ENCODE measurements at regions not wholly inside any gene's neighbourhood (a gene's known extent, or its start where the extent isn't known, plus 50 kb on each side); places are given as distances from the start of the nearest gene placed in this dataset.

- no peak overlapping the region for H3K4me3 ChIP-seq (ENCODE audit: low read depth, low read length)
- H3K27me3 ChIP-seq (replicated peaks; ENCODE audit: control insufficient read depth, insufficient read depth, low read length), result no peaks in the 10 kb centered on the region
- no peak overlapping the region for H3K27ac Mint-ChIP-seq (ENCODE audit: unreplicated experiment)
- TF ChIP-seq CTCF (IDR thresholded peaks at IDR 0.05; ENCODE audit: insufficient read depth in 1 of 2, low read depth in 1 of 2, low read length in 1 of 2, severe bottlenecking in 1 of 2, unreplicated experiment in 1 of 2), result no peak
- CTCF ChIA-PET, result no interaction called here
- no TSS peak for BruUV-seq (replicated peaks)
- no peaks in the 10 kb centered on the region for H3K4me1 Mint-ChIP-seq (ENCODE audit: low read depth, unreplicated experiment)
- intact Hi-C loops (cut with micrococcal nuclease; ENCODE audit: unreplicated experiment), result no loop called here
- H3K36me3 Mint-ChIP-seq (ENCODE audit: insufficient read depth, unreplicated experiment), result no peaks in the 10 kb centered on the region
- H3K9me3 ChIP-seq, result 0 out of 2 replicates have a peak, but pooled peaks cover 5% of the 10 kb centered on the region
- no peak for DNase-seq
- H3K27me3 Mint-ChIP-seq (ENCODE audit: insufficient read depth, unreplicated experiment), result no peaks in the 10 kb centered on the region
- no peak overlapping the region for H3K4me3 Mint-ChIP-seq (ENCODE audit: unreplicated experiment)
- POLR2A ChIA-PET, result no interaction called here
- H3K9me3 Mint-ChIP-seq (ENCODE audit: unreplicated experiment), result no peaks in the 10 kb centered on the region
- H3K36me3 ChIP-seq (ENCODE audit: control insufficient read depth, insufficient read depth, low read length), result no peaks in the 10 kb centered on the region
- H3K4me1 ChIP-seq, result no peaks in the 10 kb centered on the region
These were observed 260.1 kb downstream of the PRELID2 start for GRCh38 chr5:145574889-145575573.

- Mint-ChIP-seq H3K4me3 (ENCODE audit: unreplicated experiment) (no peak overlapping the region), H3K4me1 (ENCODE audit: low read depth, unreplicated experiment) (no peaks in the 10 kb centered on the region), H3K27ac (ENCODE audit: unreplicated experiment) (no peak overlapping the region), H3K27me3 (ENCODE audit: insufficient read depth, unreplicated experiment) (no peaks in the 10 kb centered on the region), H3K36me3 (ENCODE audit: insufficient read depth, unreplicated experiment) (no peaks in the 10 kb centered on the region), H3K9me3 (ENCODE audit: unreplicated experiment) (no peaks in the 10 kb centered on the region)
- Histone ChIP-seq H3K9me3 (no peaks in the 10 kb centered on the region), H3K36me3 (ENCODE audit: control insufficient read depth, insufficient read depth, low read length) (no peaks in the 10 kb centered on the region), H3K4me1 (no peaks in the 10 kb centered on the region), H3K4me3 (ENCODE audit: low read depth, low read length) (no peak overlapping the region), H3K27me3 (replicated peaks; ENCODE audit: control insufficient read depth, insufficient read depth, low read length) (no peaks in the 10 kb centered on the region)
- ChIA-PET POLR2A (no interaction called here), CTCF (no interaction called here)
- intact Hi-C loops (cut with micrococcal nuclease; ENCODE audit: unreplicated experiment), result no loop called here
- TF ChIP-seq CTCF (IDR thresholded peaks at IDR 0.05; ENCODE audit: insufficient read depth in 1 of 2, low read depth in 1 of 2, low read length in 1 of 2, severe bottlenecking in 1 of 2, unreplicated experiment in 1 of 2), result no peak
- no TSS peak for BruUV-seq (replicated peaks)
- DNase-seq, result no peak
These were observed 266.6 kb downstream of the PRELID2 start for GRCh38 chr5:145568581-145568980.

GRCh38 chr5:145562931-145563330, 272.2 kb downstream of the PRELID2 start:
- intact Hi-C loops (cut with micrococcal nuclease; ENCODE audit: unreplicated experiment), result no loop called here
- Mint-ChIP-seq H3K27me3 (ENCODE audit: insufficient read depth, unreplicated experiment) (no peaks in the 10 kb centered on the region), H3K4me3 (ENCODE audit: unreplicated experiment) (no peak overlapping the region), H3K27ac (ENCODE audit: unreplicated experiment) (no peak overlapping the region), H3K4me1 (ENCODE audit: low read depth, unreplicated experiment) (no peaks in the 10 kb centered on the region), H3K9me3 (ENCODE audit: unreplicated experiment) (no peaks in the 10 kb centered on the region), H3K36me3 (ENCODE audit: insufficient read depth, unreplicated experiment) (no peaks in the 10 kb centered on the region)
- TF ChIP-seq CTCF (IDR thresholded peaks at IDR 0.05; ENCODE audit: insufficient read depth in 1 of 2, low read depth in 1 of 2, low read length in 1 of 2, severe bottlenecking in 1 of 2, unreplicated experiment in 1 of 2), result no peak
- H3K27me3 ChIP-seq (replicated peaks; ENCODE audit: control insufficient read depth, insufficient read depth, low read length), result no peaks in the 10 kb centered on the region
- H3K4me1 ChIP-seq, result no peaks in the 10 kb centered on the region
- DNase-seq, result no peak
- no peak overlapping the region for H3K4me3 ChIP-seq (ENCODE audit: low read depth, low read length)
- ChIA-PET POLR2A (no interaction called here), CTCF (no interaction called here)
- no peaks in the 10 kb centered on the region for H3K36me3 ChIP-seq (ENCODE audit: control insufficient read depth, insufficient read depth, low read length)
- no TSS peak for BruUV-seq (replicated peaks)
- H3K9me3 ChIP-seq, result no peaks in the 10 kb centered on the region
